Heart left ventricle (tissue), 16 donors: ENCODE measurements at regions not wholly inside any gene's neighbourhood (a gene's known extent, or its start where the extent isn't known, plus 50 kb on each side); places are given as distances from the start of the nearest gene placed in this dataset.

ENCODE experiments used
- ATAC-seq, 4 donors: fragments of 200-7000 bp; cut with Tn5 transposase; one replicate each; pipeline ENCODE4 v1.9.1; 2020 to 2022; ENCODE audit warnings: moderate library complexity in 4 of 4, mild to moderate bottlenecking in 3 of 4, moderate number of reproducible peaks in 1 of 4
- DNase-seq, 5 donors: peaks; one replicate each; pipeline ENCODE4 v3.0.0-alpha.2; 2020
- H3K27ac ChIP-seq, 12 donors: fragments of 200-600 bp; sonication (generic) in 4 of 12; one replicate each; pipeline versions ENCODE4 v1.5.0 to v1.8.0; 2016 to 2022; ENCODE audit warnings: mild to moderate bottlenecking in 2 of 12
- H3K27me3 ChIP-seq, 9 donors: fragments of 200-600 bp; sonication (generic) in 2 of 9; one replicate each; pipeline versions ENCODE4 v1.5.1 to v1.8.0; 2016 to 2022; ENCODE audit warnings: mild to moderate bottlenecking in 3 of 9
- H3K36me3 ChIP-seq, 9 donors: fragments of 200-600 bp; sonication (generic) in 2 of 9; one replicate each; pipeline versions ENCODE4 v1.5.0 to v1.8.0; 2018 to 2022; ENCODE audit warnings: mild to moderate bottlenecking in 2 of 9
- H3K4me1 ChIP-seq, 12 donors: fragments of 200-600 bp; sonication (generic) in 4 of 12; one replicate each; pipeline versions ENCODE4 v1.5.0 to v1.8.0; 2016 to 2022; ENCODE audit warnings: mild to moderate bottlenecking in 3 of 12
- H3K4me3 ChIP-seq, 12 donors: fragments of 200-600 bp; sonication (generic) in 4 of 12; one replicate each; pipeline versions ENCODE4 v1.5.0 to v1.8.0; 2017 to 2022; ENCODE audit warnings: mild to moderate bottlenecking in 9 of 12, moderate library complexity in 4 of 12
- H3K9me3 ChIP-seq, 12 donors: fragments of 200-600 bp; sonication (generic) in 4 of 12; one replicate each; pipeline versions ENCODE4 v1.5.0 to v1.8.0; 2016 to 2022; ENCODE audit warnings: mild to moderate bottlenecking in 1 of 12
- CTCF ChIP-seq, 12 donors: fragments of 200-600 bp; sonication (generic) in 4 of 12; IDR thresholded peaks; one replicate each; pipeline versions ENCODE4 v1.5.0 to v1.8.0; 2018 to 2022; ENCODE audit warnings: antibody characterized with exemption in 12 of 12, mild to moderate bottlenecking in 5 of 12
- POLR2A ChIP-seq, 2 donors: fragments of 450-650 bp; IDR thresholded peaks; one replicate each; pipeline ENCODE4 v1.6.1; 2017; ENCODE audit warnings: antibody characterized with exemption in 2 of 2, mild to moderate bottlenecking in 2 of 2, moderate library complexity in 2 of 2
- WGBS, 4 donors: extraction: QIAGEN DNeasy Blood & Tissue Kit in 2 of 4; methylation state at CpG; one replicate each; pipeline versions ENCODE4 v1.1.5 to v1.1.7; 2013 to 2018; 5-methylcytosine and 5-hydroxymethylcytosine counted together
- intact Hi-C, 10 donors: fragments of 100-400 bp; cut with DNase I; formaldehyde crosslinking; loops; one replicate each; pipeline versions ENCODE4 v1.11.1 to v1.14.2; 2022
- donor health status: ischemic (EF 13 %, LVEDD 7.1; RV severe dilation, severe dysfunction).
- donor health status: healthy with polysubstance abuse.
- donor health status: DM: no; HTN: yes; CAD: no.
- donor health status: DM: no; HTN: no; CAD: no.
- donor health status: ischemic (EF 25% LVEDD 6.9; RV normal size, moderate dysfunction).
- donor health status: ischemic (EF 25% LVEDD 5.7; RV mildly dilated, moderate dysfunction).
- donor health status: healthy.
- donor health status: DM: yes; HTN: yes; CAD: no.
- donor health status: ischemic (EF 35%, LVEDD 5.7; RV mildly dilated, moderate dysfunction).
- donor health status: nonischemic (EF 11% LVEDD 7.7; RV severe dilation, severe dysfunction).
- donor health status: DM: yes; HTN: yes; CAD: no.
- donor health status: PGD.
- donor health status: ischemic (EF 29% LVEDD 5.4; RV normal size, mild dysfunction).
- donor health status: nonischemic (EF 23%, LVEDD 6.1; RV moderate dilation, normal function).

GRCh38 chr1:187928696-187929095 is 1099.9 kb downstream of the PLA2G4A start:
- WGBS, 4 donors, result 46 to 54% (median 49%) methylated on average over 2 of the region's 2 CpGs

DNA sequence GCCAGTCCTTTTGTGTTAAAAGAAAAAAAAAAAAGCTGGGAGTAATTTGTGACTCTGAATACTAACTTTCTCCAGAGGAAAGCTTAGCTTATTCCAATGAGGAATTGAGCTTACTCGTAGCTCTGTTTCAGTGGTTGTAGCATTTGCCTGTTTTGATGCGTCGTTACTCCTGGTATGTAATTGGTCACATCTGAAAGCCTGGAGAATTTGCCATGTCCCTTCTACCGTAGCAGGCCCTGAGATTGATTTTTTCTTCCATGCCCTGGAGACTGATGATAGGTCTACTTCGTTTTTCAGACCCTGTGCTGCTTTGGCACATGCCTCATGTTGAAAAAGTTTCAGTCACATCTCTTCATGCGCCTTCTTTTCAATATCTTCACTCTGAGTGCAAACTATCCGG is 1103.0 kb downstream of the PLA2G4A start:
- Histone ChIP-seq H3K36me3 (no peaks in the 10 kb centered on the region), H3K27me3 (no peaks in the 10 kb centered on the region), H3K4me1 (no peaks in the 10 kb centered on the region), H3K27ac (no peak overlapping the region), H3K4me3 (no peak overlapping the region), H3K9me3 (no peaks in the 10 kb centered on the region)
- TF ChIP-seq CTCF (IDR thresholded peaks at IDR 0.05) (no peak), POLR2A (IDR thresholded peaks at IDR 0.05) (no peak)
- 70 to 76% (median 71%) methylated on average over 7 of the region's 7 CpGs for WGBS, 4 donors
- ATAC-seq (no peak), DNase-seq (no peak)
- intact Hi-C loops, result no loop called here

More at GRCh38 chr1:187928696-187929095, 1099.9 kb downstream of the PLA2G4A start:
- ATAC-seq, result no peak
- Histone ChIP-seq H3K4me1 (no peaks in the 10 kb centered on the region), H3K27me3 (no peaks in the 10 kb centered on the region), H3K4me3 (no peak overlapping the region), H3K36me3 (no peaks in the 10 kb centered on the region), H3K9me3 (no peaks in the 10 kb centered on the region), H3K27ac (no peak overlapping the region)
- no peak for TF ChIP-seq CTCF (IDR thresholded peaks at IDR 0.05)
- no peak for TF ChIP-seq POLR2A (IDR thresholded peaks at IDR 0.05)
- no peak for DNase-seq
- intact Hi-C loops, result no loop called here

- H3K27me3 ChIP-seq, result no peaks in the 10 kb centered on the region
Observed at GRCh38 chr1:187933562-187934419, 1105.0 kb downstream of the PLA2G4A start.

More at GRCh38 chr1:187933562-187934419, 1105.0 kb downstream of the PLA2G4A start:
- H3K9me3 ChIP-seq, result no peaks in the 10 kb centered on the region
- H3K36me3 ChIP-seq, result no peaks in the 10 kb centered on the region
- ATAC-seq, result no peak
- H3K4me1 ChIP-seq, result no peaks in the 10 kb centered on the region
- DNase-seq, result no peak
- intact Hi-C loops, result no loop called here
- no peak overlapping the region for H3K27ac ChIP-seq
- no peak overlapping the region for H3K4me3 ChIP-seq
- no peak for TF ChIP-seq CTCF (IDR thresholded peaks at IDR 0.05)
- no peak for TF ChIP-seq POLR2A (IDR thresholded peaks at IDR 0.05)
- 83 to 94% (median 89%) methylated on average over 3 of the region's 3 CpGs for WGBS, 4 donors
